HG03378 (cell line): ENCODE measurements at regions not wholly inside any gene's neighbourhood (a gene's known extent, or its start where the extent isn't known, plus 50 kb on each side); places are given as distances from the start of the nearest gene placed in this dataset.
"Not testable (repeated sequence)": the region's sequence is repeated elsewhere in the genome, so short reads cannot be mapped to it uniquely, and the experiment has no call there.

Source experiments
- ATAC-seq: cut with Tn5 transposase; IDR thresholded peaks from one replicate; pipeline ENCODE4 v1.9.1; 2021; ENCODE audit warnings: mild to moderate bottlenecking, moderate library complexity; ENCODE audit not compliant: unreplicated experiment

DNA sequence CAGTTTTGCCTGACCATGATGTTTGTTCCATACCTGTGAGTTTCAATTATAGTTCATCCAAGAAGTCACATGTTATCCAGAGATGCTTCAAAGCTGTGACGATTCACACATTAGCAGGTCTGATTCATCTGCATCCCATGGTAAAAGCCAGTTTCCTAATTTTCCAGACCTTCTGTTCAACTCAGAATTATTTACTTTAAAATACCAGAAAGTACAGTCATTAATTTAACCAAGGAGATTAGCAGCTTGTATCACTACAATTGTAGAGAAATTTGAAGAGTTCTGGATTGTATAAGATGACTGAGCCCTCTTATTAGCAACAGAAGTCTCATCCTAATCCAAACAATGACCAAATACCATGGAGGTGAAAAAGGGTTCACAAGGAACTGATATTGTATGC, 76.1 kb upstream of the THBS1 start:
- ATAC-seq: no peak

- no peak for ATAC-seq
These were observed 74.7 kb upstream of the THBS1 start for GRCh38 chr15:39506146-39506545.

DNA sequence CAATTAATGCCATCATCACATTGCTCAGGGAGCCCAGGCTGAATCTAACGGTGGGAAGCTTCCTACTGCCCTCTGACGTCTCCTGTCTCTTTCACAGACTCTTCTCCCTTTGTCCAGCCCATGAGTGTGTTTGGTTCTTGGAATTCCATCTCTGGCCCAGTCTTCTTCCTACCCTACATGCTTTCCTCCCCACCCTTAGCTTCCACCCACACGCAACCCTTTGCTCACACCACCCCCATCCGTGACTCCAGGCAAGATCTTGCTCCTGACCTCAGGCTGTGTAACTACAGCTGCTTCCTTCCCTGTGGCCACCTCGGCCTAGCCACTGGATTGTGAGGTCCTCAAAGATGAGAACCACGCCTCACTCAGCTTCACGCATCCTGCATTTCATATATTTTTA, 72.3 kb upstream of the THBS1 start:
- no peak for ATAC-seq

DNA sequence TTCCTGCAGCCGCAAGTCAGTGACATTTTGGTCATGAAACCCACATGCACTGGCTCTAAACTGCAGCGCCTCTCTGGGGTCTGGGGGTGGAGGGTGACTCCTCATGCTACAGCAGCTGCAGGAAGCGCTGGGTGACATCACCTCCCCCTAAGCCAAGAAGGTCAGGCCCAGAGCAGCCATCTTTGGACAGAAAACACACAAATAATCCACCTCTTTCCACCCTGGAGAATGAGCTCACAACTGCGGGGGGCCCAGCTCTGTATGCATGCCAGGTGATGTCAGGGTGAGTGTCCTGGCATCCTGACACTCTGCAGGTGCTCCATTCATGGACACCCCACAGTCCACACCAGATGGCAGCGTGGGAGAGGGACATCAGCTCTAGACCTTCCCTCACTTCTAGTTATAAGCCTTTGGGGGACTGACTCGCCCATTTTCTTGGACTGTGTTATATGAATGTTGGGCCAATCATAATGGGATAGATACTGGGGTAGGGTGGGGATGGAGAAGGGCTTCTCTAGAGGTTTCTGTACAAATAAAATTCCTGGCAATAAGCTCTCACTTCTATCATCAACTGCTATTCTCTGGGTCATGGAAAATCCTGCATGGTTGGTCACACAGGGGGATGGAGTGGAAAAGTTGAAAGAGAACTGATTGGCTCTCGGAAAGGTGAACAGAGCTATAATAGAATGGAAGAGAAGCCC, 70.7 kb upstream of the THBS1 start:
- ATAC-seq: no peak

GRCh38 chr15:39511000-39511915, 69.6 kb upstream of the THBS1 start:
- ATAC-seq: no peak

- no peak for ATAC-seq
These were observed 69.0 kb upstream of the THBS1 start for GRCh38 chr15:39511916-39512260.

DNA sequence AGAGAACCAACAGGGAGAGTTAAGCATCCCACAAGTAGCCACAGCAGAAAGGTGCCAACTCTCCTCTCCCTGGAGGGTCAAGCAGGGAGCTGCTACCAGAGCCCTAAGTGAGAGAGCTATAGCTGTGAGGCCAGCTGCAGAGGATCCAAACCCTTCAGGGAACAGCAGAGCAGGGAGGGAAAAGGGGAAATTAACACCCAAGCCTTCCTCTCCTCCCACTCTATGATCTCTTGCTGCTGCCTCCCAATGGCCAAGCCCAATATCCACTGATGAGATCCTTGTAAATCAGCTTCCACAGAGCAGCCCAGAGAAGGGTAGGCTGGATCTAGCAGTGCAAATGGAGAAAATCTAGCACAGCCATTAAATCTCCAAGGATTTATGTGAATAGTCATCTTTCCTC, 68.2 kb upstream of the THBS1 start:
- no peak for ATAC-seq

- no peak for ATAC-seq
These were observed 66.9 kb upstream of the THBS1 start for GRCh38 chr15:39513936-39514335.

DNA sequence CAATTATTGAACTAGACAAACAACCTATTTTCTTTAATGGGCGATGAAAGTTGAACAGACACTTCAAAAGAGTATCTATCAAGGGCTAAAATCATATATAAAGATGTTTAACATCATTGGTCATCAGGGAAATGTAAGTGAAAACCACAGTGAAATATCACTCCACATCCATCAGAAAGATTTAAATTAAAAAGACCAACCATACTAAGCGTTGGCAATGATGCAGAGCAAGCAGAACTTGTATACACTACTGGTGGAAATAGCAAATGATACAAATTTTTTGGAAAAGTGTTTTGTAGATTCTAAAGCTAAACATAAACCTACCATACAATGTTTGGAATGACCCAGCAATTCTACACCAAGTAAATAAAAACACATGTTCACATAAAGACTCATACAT, 65.9 kb upstream of the THBS1 start:
- no peak for ATAC-seq

- no peak for ATAC-seq
These were observed 65.1 kb upstream of the THBS1 start for GRCh38 chr15:39515765-39516164.

DNA sequence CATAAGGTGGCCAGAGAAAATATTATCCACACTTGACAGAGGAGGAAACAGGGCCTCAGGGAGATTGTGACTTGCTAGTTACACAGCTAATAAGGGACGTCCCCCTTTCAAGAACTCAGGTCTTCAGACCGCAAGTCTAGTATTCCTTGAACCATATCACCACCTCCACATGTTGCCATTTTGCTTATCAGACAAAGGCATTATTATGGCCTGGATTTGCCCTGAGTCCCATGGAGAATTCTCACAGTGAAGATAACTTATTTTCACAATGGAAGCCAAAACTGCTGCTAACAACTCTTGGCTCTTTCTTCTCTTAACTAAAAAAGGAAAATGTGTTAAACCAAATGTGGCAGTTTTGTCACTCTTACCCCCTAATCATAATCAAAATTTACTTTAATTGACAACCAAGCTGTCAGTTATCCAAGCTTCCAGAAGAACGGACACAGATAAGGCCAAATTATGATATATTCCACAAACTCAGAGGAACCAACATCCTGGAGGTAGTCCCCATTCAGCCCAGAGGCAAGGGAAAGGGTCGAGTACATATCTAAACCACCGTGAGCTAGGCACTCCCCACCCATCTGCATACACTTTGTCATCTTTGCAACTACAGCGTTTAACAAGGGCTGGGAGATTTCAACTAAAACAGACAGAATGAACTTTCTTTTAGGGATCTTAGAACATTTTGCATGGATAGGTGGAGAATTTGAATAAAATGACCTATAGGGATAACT, 63.6 kb upstream of the THBS1 start:
- ATAC-seq: no peak

- ATAC-seq: not testable (repeated sequence)
These were observed 56.9 kb upstream of the THBS1 start for GRCh38 chr15:39523968-39524367.

DNA sequence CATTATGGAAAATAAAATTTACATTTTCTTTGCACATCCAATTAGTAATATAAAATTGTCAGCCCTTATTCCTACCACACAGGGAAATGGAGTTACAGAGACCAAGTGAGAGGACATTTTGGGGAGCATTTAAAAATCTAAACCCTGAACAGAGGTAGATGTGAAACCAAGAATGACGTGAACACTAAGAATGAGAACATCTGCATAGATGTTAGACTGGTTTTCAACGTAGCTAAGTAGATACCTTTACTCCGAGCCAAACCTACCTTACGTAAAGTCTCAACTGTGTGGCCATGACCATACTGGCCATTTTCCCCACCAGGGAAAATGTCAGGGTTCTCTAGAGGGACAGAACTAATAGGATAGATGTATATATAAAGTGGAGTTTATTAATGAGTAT, 51.4 kb upstream of the THBS1 start:
- ATAC-seq: no peak

- no peak for ATAC-seq
These were observed 50.2 kb upstream of the THBS1 start for GRCh38 chr15:39530480-39531342.
